GM18502 (cell line): ENCODE measurements at regions not wholly inside any gene's neighbourhood (a gene's known extent, or its start where the extent isn't known, plus 50 kb on each side); places are given as distances from the start of the nearest gene placed in this dataset.

Source experiments
- ATAC-seq: cut with Tn5 transposase; IDR thresholded peaks from one replicate; pipeline ENCODE4 v1.9.1; 2021; ENCODE audit warnings: mild to moderate bottlenecking; ENCODE audit not compliant: unreplicated experiment, poor library complexity

DNA sequence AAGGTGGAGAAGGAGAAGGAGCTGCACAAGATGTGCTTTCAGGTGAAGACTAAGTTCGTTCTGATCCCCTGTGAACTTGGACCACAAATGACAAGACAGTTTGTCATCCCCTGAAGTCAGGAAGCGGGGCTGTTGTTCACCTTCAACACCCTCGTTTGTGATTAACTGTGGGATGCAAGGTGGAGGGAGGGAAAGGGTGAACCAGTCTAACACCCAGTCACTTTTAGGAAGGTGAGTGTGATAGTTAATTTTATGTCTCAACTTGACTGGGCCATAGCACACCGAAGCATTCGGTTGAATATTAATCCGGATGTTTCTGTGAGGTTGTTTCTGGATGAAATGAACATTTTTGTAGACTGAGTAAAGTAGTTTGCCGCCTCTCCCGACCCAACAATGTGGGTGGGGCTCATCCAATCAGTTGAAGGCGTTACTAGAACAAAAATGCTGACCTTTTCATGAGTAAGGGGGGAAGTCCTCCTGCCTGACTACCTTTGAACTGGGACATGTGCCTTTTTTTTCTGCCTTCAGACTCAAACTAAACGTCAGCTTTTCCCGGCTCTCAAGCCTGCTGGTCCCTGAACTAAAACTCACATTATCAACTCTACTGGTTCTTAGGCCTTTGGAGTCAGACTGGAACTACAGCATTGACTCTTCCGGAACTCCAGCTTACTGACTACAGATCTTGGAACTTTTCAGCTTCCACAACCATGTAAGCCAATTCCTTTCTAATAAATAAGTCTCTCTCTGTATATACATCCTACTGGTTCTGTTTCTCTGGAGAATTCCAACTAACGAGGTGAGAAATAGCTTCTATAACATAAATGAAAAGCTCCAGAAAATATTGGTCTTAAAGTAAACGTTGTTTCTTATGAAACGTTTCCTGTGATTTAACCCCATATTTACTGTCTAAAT is 264.0 kb upstream of the SLITRK3 start:
- ATAC-seq = no peak

DNA sequence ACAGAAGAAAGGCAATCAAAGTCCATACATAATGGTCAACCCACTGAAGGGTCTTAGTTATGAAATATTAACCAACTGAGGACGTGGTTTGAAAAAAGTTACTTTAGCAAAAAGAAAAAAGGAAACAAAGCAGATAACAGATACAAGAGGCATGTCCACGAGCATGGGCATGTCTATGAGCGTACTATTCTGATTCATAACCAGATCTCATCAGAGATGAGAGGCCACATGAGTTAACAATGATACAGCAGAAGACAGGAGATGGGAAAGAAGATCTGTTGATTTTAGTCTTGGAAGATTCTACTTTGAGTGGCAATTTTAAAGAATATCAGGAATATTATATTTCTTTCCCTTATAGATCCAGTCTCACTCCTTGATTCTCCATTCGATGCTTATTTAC is 262.9 kb upstream of the SLITRK3 start:
- ATAC-seq = no peak

DNA sequence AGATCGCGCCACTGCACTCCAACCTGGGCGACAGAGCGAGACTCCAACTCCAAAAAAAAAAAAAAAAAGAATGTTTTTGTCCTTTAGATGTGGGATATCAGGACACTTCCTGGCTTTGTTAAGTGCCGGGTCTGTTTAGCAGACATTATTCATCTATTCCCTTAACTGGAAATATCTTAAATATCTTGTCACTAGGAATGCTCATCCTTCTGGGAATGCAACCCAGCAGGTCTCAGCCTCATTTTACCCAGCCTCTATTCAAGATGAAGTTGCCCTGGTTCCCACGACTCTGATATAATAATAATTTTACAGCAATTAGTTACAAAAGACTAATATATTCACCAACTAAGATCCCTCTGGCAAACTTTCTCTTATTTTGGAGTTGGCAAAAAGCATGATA is 260.9 kb upstream of the SLITRK3 start:
- no peak for ATAC-seq

- no peak for ATAC-seq
Measured at GRCh38 chr3:165455793-165456192, 259.6 kb upstream of the SLITRK3 start.

DNA sequence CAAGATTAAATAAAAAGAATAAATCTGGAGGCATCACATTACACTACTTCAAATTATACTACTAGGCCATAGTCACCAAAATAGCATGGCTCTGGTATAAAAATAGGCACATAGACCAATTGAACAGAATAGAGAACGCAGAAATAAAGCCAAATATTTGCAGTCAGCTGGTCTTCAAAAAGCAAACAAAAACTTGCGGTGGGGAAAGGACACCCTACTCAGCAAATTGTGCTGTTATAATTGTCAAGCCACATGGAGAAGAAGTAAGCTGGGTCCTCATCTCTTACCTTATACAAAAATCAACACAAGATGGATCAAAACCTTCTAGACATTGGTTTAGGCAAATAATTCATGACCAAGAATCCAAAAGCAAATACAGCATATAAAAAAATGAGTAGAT is 259.2 kb upstream of the SLITRK3 start:
- ATAC-seq = no peak

DNA sequence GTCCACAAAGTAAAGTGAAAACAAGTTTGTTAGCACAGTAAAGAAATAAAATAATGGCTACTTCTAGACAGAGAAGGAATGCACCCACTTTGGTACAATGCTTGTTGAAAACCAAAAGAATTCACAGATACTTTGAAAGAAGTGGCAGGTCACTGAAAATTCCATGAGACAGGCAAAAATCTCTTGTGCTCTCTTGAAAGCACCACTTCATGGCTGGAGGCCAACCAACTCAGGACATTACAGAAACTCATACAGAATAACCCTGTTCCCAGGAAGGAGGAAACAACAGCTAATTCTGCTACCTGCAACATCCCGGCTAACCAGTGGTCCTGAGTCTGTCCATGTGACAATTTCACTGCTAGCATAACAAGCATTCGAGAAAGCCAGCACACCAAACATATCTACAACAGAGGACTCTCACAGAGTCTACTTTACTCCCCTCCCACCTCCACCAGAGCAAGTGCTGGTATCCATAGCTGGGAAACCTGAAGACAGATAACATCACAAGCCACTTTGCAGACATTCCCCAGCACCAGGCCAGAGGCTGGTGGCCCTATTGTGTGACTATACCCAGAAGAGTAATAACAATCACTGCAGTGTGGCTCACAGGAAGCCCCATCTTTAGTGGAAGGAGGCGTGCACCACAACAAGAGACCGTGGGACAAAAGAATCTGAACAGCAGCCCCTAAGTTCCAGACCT is 255.3 kb upstream of the SLITRK3 start:
- ATAC-seq = no peak

DNA sequence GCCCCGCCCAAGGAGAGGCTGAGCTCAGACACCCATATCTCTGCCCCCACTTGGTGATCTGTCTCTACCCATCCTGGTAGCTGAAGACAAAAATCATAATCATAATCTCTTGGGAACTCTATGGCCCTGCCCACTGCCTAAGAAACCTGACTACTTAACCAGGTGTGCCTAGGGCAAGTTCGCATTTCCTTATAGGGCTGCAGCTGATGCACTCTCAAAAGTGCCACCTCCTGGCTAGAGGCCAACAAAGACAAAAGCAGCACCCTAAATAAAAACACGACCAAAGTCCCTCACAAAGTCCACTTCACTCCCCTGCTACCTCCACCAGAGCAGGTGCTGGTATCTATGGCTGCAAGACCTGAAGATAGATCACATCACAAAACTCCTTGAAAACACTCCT is 250.4 kb upstream of the SLITRK3 start:
- no peak for ATAC-seq

DNA sequence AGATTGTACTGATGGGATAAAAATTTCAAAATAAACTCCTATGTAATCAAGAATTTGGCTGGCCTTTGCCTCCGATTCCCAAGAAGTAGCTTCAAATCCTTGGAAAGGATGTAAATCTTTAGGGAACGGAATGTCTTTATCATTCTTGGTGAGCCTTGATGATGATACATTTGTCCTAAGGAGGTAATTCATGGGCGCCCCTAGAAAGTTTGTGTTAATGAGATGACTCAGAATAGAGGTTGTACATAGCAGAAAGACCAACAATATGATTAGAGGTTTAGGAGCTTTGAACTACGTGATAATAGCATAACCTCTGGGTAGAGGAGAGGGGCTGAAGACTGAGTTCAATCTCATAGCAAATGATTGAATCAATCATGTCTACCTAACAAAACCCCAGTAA is 248.6 kb upstream of the SLITRK3 start:
- no peak for ATAC-seq

GRCh38 chr3:165443664-165444063 is 247.5 kb upstream of the SLITRK3 start:
- no peak for ATAC-seq

GRCh38 chr3:165442061-165442460 is 245.9 kb upstream of the SLITRK3 start:
- no peak for ATAC-seq

DNA sequence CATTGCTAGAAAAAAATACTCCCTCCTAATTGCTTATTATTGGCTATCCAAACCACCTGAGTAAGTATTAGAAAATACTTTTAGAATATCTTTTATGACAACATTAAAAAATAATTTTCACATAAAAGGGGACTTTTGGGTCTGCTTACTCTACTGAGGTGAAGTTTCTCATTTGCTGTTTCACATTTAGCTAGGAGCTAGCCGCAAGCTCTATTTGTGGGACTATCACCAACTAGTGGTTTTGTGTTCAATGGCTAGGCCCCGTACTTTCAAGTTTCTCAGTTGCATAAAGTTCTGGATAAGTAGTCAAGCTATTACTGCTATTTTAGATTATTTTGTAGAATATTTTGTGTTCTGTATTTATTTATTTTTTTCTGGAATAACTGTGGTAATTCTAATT is 244.2 kb upstream of the SLITRK3 start:
- peak; percentile 84 for ATAC-seq

GRCh38 chr3:165439765-165440164 is 243.6 kb upstream of the SLITRK3 start:
- peak; percentile 55 for ATAC-seq

DNA sequence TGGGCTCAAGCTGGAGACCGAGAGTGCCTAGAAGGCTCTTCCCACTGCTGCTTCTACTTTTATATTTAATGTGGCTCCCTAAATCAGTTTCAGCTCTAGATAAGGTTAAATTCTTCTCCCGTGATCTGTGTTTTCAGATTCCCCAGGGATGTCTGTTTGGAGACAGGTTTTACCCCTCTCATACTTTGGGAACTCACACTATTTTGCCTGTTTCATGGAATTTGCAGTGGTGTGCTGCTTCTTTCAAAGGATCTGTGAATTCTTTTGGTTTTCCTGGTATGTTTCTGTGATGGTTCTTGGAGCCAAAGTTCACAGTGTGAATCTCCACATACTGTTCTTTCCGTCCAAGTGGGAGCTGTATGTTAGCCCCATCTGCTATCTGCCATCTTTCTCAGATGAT is 238.3 kb upstream of the SLITRK3 start:
- ATAC-seq = no peak

GRCh38 chr3:165406425-165406824 is 210.2 kb upstream of the SLITRK3 start:
- ATAC-seq = no peak

DNA sequence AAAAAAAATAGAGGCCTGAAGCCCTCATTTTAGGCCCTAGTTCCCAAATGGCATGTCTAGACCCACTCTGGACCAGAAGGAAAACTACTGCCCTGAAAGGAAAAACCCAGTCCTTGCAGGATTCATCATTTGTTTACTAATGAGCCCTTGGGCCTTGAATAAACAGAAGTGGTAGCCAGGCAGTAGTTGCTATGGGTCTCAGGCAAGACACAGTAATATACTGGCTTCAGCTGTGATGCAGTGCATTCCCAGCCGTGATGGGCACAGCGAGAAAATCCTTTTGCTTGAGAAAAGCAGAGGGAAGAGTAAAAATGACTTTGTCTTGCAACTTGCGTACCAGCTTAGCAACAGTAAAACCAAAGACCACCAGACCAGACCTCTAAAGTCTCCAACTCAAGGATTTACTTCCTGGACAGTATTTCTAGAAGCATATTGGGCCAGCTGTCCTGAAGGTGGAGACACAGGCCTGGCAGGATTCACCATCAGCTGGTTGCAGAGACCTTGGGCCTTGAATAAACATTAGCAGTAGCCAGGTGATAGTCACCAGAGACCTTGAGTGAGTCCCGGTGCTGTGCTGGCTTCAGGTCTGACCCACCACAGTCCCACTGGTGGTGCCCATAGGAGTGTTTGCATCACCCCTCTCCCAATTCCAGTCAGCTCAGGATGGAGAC is 208.3 kb upstream of the SLITRK3 start:
- no peak for ATAC-seq

- no peak for ATAC-seq
Measured at GRCh38 chr3:165403666-165404065, 207.5 kb upstream of the SLITRK3 start.

DNA sequence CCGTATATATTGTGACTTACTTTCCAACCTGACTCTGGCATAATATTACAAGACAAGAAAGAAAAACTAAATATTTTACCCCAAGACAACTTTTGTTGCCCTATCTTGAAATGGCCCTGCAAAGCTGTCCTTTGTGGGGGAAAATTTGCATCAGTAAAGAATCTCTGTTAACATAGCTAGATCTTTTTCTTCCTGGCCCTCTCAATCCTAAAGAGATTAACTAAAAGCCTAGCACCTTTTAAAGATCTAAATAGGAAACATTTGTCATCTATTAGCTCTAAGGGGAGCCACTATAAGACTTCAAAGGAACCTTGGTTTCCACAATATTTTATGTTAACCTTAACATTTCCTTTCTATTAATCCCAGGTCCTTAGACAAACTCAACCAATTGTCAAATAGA is 199.0 kb upstream of the SLITRK3 start:
- ATAC-seq = no peak

DNA sequence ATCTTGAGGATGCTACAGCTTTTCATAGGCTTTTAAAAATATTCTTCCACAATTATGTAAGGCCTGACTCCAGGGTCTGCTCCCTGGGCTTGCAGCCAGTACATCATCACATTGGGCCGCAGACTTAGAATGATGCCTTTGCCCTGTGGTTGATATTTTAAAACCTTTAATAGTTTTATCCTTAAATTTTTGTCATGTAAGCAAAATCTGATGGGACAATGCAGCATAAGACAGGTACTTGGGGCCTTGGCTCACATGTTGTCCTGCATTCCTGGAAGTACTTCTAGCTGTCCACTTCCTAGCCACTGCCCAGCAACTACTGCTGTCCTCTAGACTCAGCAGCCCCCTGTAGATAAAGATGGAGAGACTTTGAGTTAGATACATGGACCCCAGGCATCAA is 197.3 kb upstream of the SLITRK3 start:
- no peak for ATAC-seq

GRCh38 chr3:165390166-165390565 is 194.0 kb upstream of the SLITRK3 start:
- no peak for ATAC-seq

GRCh38 chr3:165389653-165390052 is 193.5 kb upstream of the SLITRK3 start:
- no peak for ATAC-seq

GRCh38 chr3:165389064-165389463 is 192.9 kb upstream of the SLITRK3 start:
- ATAC-seq = no peak
